ENCODE measurements at regions not wholly inside any gene's neighbourhood (a gene's known extent, or its start where the extent isn't known, plus 50 kb on each side); places are given as distances from the start of the nearest gene placed in this dataset.

- no peaks in the 10 kb centered on the region for H3K36me3 ChIP-seq
- DNase-seq (ENCODE audit: low spot score) (no peak), ATAC-seq (ENCODE audit: insufficient number of reproducible peaks, low FRiP score, low read depth) (no peak)
- H3K27ac ChIP-seq: no peak overlapping the region
- no peaks in the 10 kb centered on the region for H3K27me3 ChIP-seq (replicated peaks; ENCODE audit: insufficient read depth)
- TF ChIP-seq CTCF (IDR thresholded peaks at IDR 0.05): no peak
- H3K4me3 ChIP-seq: no peak overlapping the region
- no peaks in the 10 kb centered on the region for H3K9me3 ChIP-seq
- no peaks in the 10 kb centered on the region for H3K4me1 ChIP-seq (ENCODE audit: control insufficient read depth in 1 of 2, low read depth in 2 of 2)
These were observed 289.4 kb downstream of the TOX3 start for GRCh38 chr16:52257534-52257933.

- TF ChIP-seq CTCF (IDR thresholded peaks at IDR 0.05): no peak
- ATAC-seq (ENCODE audit: insufficient number of reproducible peaks, low FRiP score, low read depth) (no peak), DNase-seq (ENCODE audit: low spot score) (no peak)
- Histone ChIP-seq H3K4me3 (no peak overlapping the region), H3K27ac (no peak overlapping the region), H3K36me3 (no peaks in the 10 kb centered on the region), H3K9me3 (no peaks in the 10 kb centered on the region), H3K27me3 (replicated peaks; ENCODE audit: insufficient read depth) (no peaks in the 10 kb centered on the region), H3K4me1 (ENCODE audit: control insufficient read depth in 1 of 2, low read depth in 2 of 2) (no peaks in the 10 kb centered on the region)
These were observed 290.4 kb downstream of the TOX3 start for GRCh38 chr16:52256310-52257078.

GRCh38 chr16:52254746-52255145 is 292.2 kb downstream of the TOX3 start:
- no peak overlapping the region for H3K27ac ChIP-seq
- no peaks in the 10 kb centered on the region for H3K27me3 ChIP-seq (replicated peaks; ENCODE audit: insufficient read depth)
- TF ChIP-seq CTCF (IDR thresholded peaks at IDR 0.05): no peak
- DNase-seq (ENCODE audit: low spot score) (no peak), ATAC-seq (ENCODE audit: insufficient number of reproducible peaks, low FRiP score, low read depth) (no peak)
- H3K9me3 ChIP-seq: no peaks in the 10 kb centered on the region
- H3K4me1 ChIP-seq (ENCODE audit: control insufficient read depth in 1 of 2, low read depth in 2 of 2): no peaks in the 10 kb centered on the region
- H3K36me3 ChIP-seq: no peaks in the 10 kb centered on the region
- H3K4me3 ChIP-seq: no peak overlapping the region

GRCh38 chr16:52252680-52253079 is 294.3 kb downstream of the TOX3 start:
- DNase-seq (ENCODE audit: low spot score): no peak
- no peak for ATAC-seq (ENCODE audit: insufficient number of reproducible peaks, low FRiP score, low read depth)
- Histone ChIP-seq H3K4me3 (no peak overlapping the region), H3K36me3 (no peaks in the 10 kb centered on the region), H3K4me1 (ENCODE audit: control insufficient read depth in 1 of 2, low read depth in 2 of 2) (no peaks in the 10 kb centered on the region), H3K27ac (no peak overlapping the region), H3K9me3 (peaks cover 3% of the 10 kb centered on the region), H3K27me3 (replicated peaks; ENCODE audit: insufficient read depth) (no peaks in the 10 kb centered on the region)
- no peak for TF ChIP-seq CTCF (IDR thresholded peaks at IDR 0.05)

GRCh38 chr16:52251495-52251894 is 295.4 kb downstream of the TOX3 start:
- Histone ChIP-seq H3K9me3 (peaks cover 3% of the 10 kb centered on the region), H3K27ac (no peak overlapping the region), H3K4me1 (ENCODE audit: control insufficient read depth in 1 of 2, low read depth in 2 of 2) (no peaks in the 10 kb centered on the region), H3K36me3 (no peaks in the 10 kb centered on the region), H3K27me3 (replicated peaks; ENCODE audit: insufficient read depth) (no peaks in the 10 kb centered on the region), H3K4me3 (no peak overlapping the region)
- no peak for TF ChIP-seq CTCF (IDR thresholded peaks at IDR 0.05)
- ATAC-seq (ENCODE audit: insufficient number of reproducible peaks, low FRiP score, low read depth) (no peak), DNase-seq (ENCODE audit: low spot score) (no peak)

All from thoracic aorta (tissue), 2 donors.